ENCODE measurements at regions not wholly inside any gene's neighbourhood (a gene's known extent, or its start where the extent isn't known, plus 50 kb on each side); places are given as distances from the start of the nearest gene placed in this dataset.
"Not testable (repeated sequence)": the region's sequence is repeated elsewhere in the genome, so short reads cannot be mapped to it uniquely, and the experiment has no call there.

GRCh38 chr14:37711831-37712475, 116.5 kb downstream of the TTC6 start:
- no peak for DNase-seq

GRCh38 chr14:37712476-37712860, 117.0 kb downstream of the TTC6 start:
- not testable (repeated sequence) for DNase-seq

- DNase-seq: no peak
These were observed 117.6 kb downstream of the TTC6 start for GRCh38 chr14:37712976-37713431.

- DNase-seq: no peak
These were observed 124.7 kb downstream of the TTC6 start for GRCh38 chr14:37720131-37720530.

- DNase-seq: no peak
These were observed 126.7 kb downstream of the TTC6 start for GRCh38 chr14:37721976-37722659.

GRCh38 chr14:37723515-37723914, 128.1 kb downstream of the TTC6 start:
- DNase-seq: no peak

GRCh38 chr14:37726708-37727107, 131.3 kb downstream of the TTC6 start:
- DNase-seq: no peak

GRCh38 chr14:37729218-37729617, 133.8 kb downstream of the TTC6 start:
- no peak for DNase-seq

GRCh38 chr14:37731094-37731493, 135.7 kb downstream of the TTC6 start:
- no peak for DNase-seq

GRCh38 chr14:37745657-37746056, 150.2 kb downstream of the TTC6 start:
- DNase-seq: no peak

GRCh38 chr14:37746140-37746832, 150.9 kb downstream of the TTC6 start:
- DNase-seq: no peak

- DNase-seq: no peak
These were observed 158.0 kb downstream of the TTC6 start for GRCh38 chr14:37753459-37753858.

- DNase-seq: not testable (repeated sequence)
These were observed 164.8 kb downstream of the TTC6 start for GRCh38 chr14:37760275-37760674.

- DNase-seq: no peak
These were observed 167.8 kb downstream of the TTC6 start for GRCh38 chr14:37763266-37763665.

GRCh38 chr14:37772283-37772682, 176.9 kb downstream of the TTC6 start:
- not testable (repeated sequence) for DNase-seq

GRCh38 chr14:37776791-37777499, 181.5 kb downstream of the TTC6 start:
- no peak for DNase-seq

GRCh38 chr14:37778135-37778943, 182.9 kb downstream of the TTC6 start:
- DNase-seq: no peak

GRCh38 chr14:37779480-37779879, 184.1 kb downstream of the TTC6 start:
- no peak for DNase-seq

GRCh38 chr14:37780731-37781130, 185.3 kb downstream of the TTC6 start:
- DNase-seq: not testable (repeated sequence)

- not testable (repeated sequence) for DNase-seq
These were observed 188.9 kb downstream of the TTC6 start for GRCh38 chr14:37784203-37784826.

All from amygdala (tissue), 56 donors.